ENCODE measurements at regions not wholly inside any gene's neighbourhood (a gene's known extent, or its start where the extent isn't known, plus 50 kb on each side); places are given as distances from the start of the nearest gene placed in this dataset.

GRCh38 chr1:228984107-228984506 is 248.8 kb downstream of the RHOU start:
- TF ChIP-seq CTCF (IDR thresholded peaks at IDR 0.05; ENCODE audit: insufficient read depth, missing control alignments): no peak
- DNase-seq (ENCODE audit: insufficient read length, low spot score): no peak
- peak; percentile 21 for FAIRE-seq

- FAIRE-seq: no peak
- DNase-seq (ENCODE audit: insufficient read length, low spot score): no peak
- no peak for TF ChIP-seq CTCF (IDR thresholded peaks at IDR 0.05; ENCODE audit: insufficient read depth, missing control alignments)
Observed at GRCh38 chr1:228984646-228985631, 249.7 kb downstream of the RHOU start.

- no peak for TF ChIP-seq CTCF (IDR thresholded peaks at IDR 0.05; ENCODE audit: insufficient read depth, missing control alignments)
- FAIRE-seq (no peak), DNase-seq (ENCODE audit: insufficient read length, low spot score) (no peak)
Observed at GRCh38 chr1:228985661-228986060, 250.4 kb downstream of the RHOU start.

GRCh38 chr1:228986093-228986904 is 251.0 kb downstream of the RHOU start:
- no peak for TF ChIP-seq CTCF (IDR thresholded peaks at IDR 0.05; ENCODE audit: insufficient read depth, missing control alignments)
- FAIRE-seq (no peak), DNase-seq (ENCODE audit: insufficient read length, low spot score) (no peak)

GRCh38 chr1:228987286-228987685 is 252.0 kb downstream of the RHOU start:
- DNase-seq (ENCODE audit: insufficient read length, low spot score) (no peak), FAIRE-seq (no peak)
- no peak for TF ChIP-seq CTCF (IDR thresholded peaks at IDR 0.05; ENCODE audit: insufficient read depth, missing control alignments)

GRCh38 chr1:228987736-228988506 is 252.6 kb downstream of the RHOU start:
- DNase-seq (ENCODE audit: insufficient read length, low spot score) (no peak), FAIRE-seq (no peak)
- TF ChIP-seq CTCF (IDR thresholded peaks at IDR 0.05; ENCODE audit: insufficient read depth, missing control alignments): no peak
